ENCODE measurements at regions not wholly inside any gene's neighbourhood (a gene's known extent, or its start where the extent isn't known, plus 50 kb on each side); places are given as distances from the start of the nearest gene placed in this dataset.

DNA sequence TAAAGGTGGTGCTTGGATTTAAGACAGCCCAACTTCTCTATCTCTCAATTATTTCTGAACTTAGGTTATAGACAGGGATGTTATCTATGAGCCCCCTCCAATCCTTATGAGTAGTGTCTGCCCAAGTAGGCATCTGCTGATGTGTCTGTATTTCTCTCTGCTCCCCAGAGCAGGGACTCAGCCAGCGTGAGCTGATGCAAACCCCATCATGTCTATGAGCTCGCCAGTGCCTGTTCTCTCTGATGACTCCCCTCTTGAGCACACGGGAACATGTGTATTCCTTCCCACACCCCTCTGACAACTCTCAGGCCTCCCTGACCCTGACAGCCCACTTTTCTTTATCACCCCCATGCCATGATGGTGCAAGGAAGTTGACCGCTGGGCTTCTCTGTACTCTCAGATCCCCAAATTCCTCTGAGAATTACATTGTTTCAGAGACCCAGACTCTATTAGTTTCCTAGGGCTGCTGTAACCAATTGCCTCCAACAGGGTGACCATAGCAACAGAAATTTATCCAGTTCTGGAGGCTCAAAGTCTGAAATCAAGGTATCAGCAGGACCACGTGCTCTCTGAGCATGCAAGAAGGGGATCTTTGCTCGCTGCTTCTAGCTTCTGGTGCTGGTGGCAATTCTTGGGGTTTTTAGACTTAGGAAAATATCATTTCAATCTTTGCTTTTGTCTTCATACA, 73.5 kb upstream of the ST8SIA2 start:
- TF ChIP-seq EZH2 (optimal IDR thresholded peaks at IDR 0.05; ENCODE audit: low read depth, low read length): no peak
- no peak for TF ChIP-seq EZH2phosphoT487 (IDR thresholded peaks at IDR 0.05; ENCODE audit: low read length)
- TF ChIP-seq, protein P1, sequence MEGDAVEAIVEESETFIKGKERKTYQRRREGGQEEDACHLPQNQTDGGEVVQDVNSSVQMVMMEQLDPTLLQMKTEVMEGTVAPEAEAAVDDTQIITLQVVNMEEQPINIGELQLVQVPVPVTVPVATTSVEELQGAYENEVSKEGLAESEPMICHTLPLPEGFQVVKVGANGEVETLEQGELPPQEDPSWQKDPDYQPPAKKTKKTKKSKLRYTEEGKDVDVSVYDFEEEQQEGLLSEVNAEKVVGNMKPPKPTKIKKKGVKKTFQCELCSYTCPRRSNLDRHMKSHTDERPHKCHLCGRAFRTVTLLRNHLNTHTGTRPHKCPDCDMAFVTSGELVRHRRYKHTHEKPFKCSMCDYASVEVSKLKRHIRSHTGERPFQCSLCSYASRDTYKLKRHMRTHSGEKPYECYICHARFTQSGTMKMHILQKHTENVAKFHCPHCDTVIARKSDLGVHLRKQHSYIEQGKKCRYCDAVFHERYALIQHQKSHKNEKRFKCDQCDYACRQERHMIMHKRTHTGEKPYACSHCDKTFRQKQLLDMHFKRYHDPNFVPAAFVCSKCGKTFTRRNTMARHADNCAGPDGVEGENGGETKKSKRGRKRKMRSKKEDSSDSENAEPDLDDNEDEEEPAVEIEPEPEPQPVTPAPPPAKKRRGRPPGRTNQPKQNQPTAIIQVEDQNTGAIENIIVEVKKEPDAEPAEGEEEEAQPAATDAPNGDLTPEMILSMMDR (IDR thresholded peaks at IDR 0.05; ENCODE audit: low read length): no peak
- H3K9me2 ChIP-seq (replicated peaks; ENCODE audit: insufficient read depth, low read length): no peaks in the 10 kb centered on the region
- no peak overlapping the region for H3K9ac ChIP-seq (ENCODE audit: low read length)

GRCh38 chr15:92322566-92323355, 70.9 kb upstream of the ST8SIA2 start:
- TF ChIP-seq, protein P1 (IDR thresholded peaks at IDR 0.05; ENCODE audit: low read length): no peak
- TF ChIP-seq EZH2 (optimal IDR thresholded peaks at IDR 0.05; ENCODE audit: low read depth, low read length) (no peak), EZH2phosphoT487 (IDR thresholded peaks at IDR 0.05; ENCODE audit: low read length) (no peak)
- Histone ChIP-seq H3K9me2 (replicated peaks; ENCODE audit: insufficient read depth, low read length) (no peaks in the 10 kb centered on the region), H3K9me3 (replicated peaks; ENCODE audit: insufficient read depth, low read length) (no peaks in the 10 kb centered on the region), H3F3A (ENCODE audit: insufficient read depth, low read length) (no peaks in the 10 kb centered on the region), H3K4me1 (ENCODE audit: low read length) (no peaks in the 10 kb centered on the region), H3K4me3 (ENCODE audit: low read length) (no peak overlapping the region), H3K79me2 (ENCODE audit: low read length) (no peaks in the 10 kb centered on the region), H3K27me3 (replicated peaks; ENCODE audit: insufficient read depth, low read length) (no peaks in the 10 kb centered on the region), H3K9ac (ENCODE audit: low read length) (no peak overlapping the region), H2AFZ (ENCODE audit: low read length) (no peak overlapping the region), H4K20me1 (ENCODE audit: insufficient read depth, low read length) (no peaks in the 10 kb centered on the region), H3K4me2 (ENCODE audit: low read depth, low read length) (no peak overlapping the region), H3K36me3 (replicated peaks; ENCODE audit: insufficient read depth, low read length) (no peaks in the 10 kb centered on the region), H3K27ac (ENCODE audit: low read length) (no peak overlapping the region)
- DNase-seq: no peak

More for the DNA sequence above, 73.5 kb upstream of the ST8SIA2 start:
- no peak overlapping the region for H3K4me2 ChIP-seq (ENCODE audit: low read depth, low read length)
- H3K36me3 ChIP-seq (replicated peaks; ENCODE audit: insufficient read depth, low read length): no peaks in the 10 kb centered on the region
- no peaks in the 10 kb centered on the region for H3K79me2 ChIP-seq (ENCODE audit: low read length)
- H3K27me3 ChIP-seq (replicated peaks; ENCODE audit: insufficient read depth, low read length): no peaks in the 10 kb centered on the region
- no peaks in the 10 kb centered on the region for H3K9me3 ChIP-seq (replicated peaks; ENCODE audit: insufficient read depth, low read length)
- DNase-seq: no peak
- H4K20me1 ChIP-seq (ENCODE audit: insufficient read depth, low read length): no peaks in the 10 kb centered on the region
- no peaks in the 10 kb centered on the region for H3F3A ChIP-seq (ENCODE audit: insufficient read depth, low read length)
- H3K4me3 ChIP-seq (ENCODE audit: low read length): no peak overlapping the region
- H2AFZ ChIP-seq (ENCODE audit: low read length): no peak overlapping the region
- H3K4me1 ChIP-seq (ENCODE audit: low read length): no peaks in the 10 kb centered on the region
- H3K27ac ChIP-seq (ENCODE audit: low read length): no peak overlapping the region

GRCh38 chr15:92323525-92323924, 70.2 kb upstream of the ST8SIA2 start:
- no peaks in the 10 kb centered on the region for H3K27me3 ChIP-seq (replicated peaks; ENCODE audit: insufficient read depth, low read length)
- no peaks in the 10 kb centered on the region for H3K9me3 ChIP-seq (replicated peaks; ENCODE audit: insufficient read depth, low read length)
- H3K4me1 ChIP-seq (ENCODE audit: low read length): no peaks in the 10 kb centered on the region
- TF ChIP-seq EZH2 (optimal IDR thresholded peaks at IDR 0.05; ENCODE audit: low read depth, low read length) (no peak), EZH2phosphoT487 (IDR thresholded peaks at IDR 0.05; ENCODE audit: low read length) (no peak)
- TF ChIP-seq, protein P1 (IDR thresholded peaks at IDR 0.05; ENCODE audit: low read length): no peak
- H3K4me2 ChIP-seq (ENCODE audit: low read depth, low read length): no peak overlapping the region
- DNase-seq: no peak
- H3K4me3 ChIP-seq (ENCODE audit: low read length): no peak overlapping the region
- H3K36me3 ChIP-seq (replicated peaks; ENCODE audit: insufficient read depth, low read length): no peaks in the 10 kb centered on the region
- H3K79me2 ChIP-seq (ENCODE audit: low read length): no peaks in the 10 kb centered on the region
- H2AFZ ChIP-seq (ENCODE audit: low read length): no peak overlapping the region
- H3F3A ChIP-seq (ENCODE audit: insufficient read depth, low read length): no peaks in the 10 kb centered on the region
- H4K20me1 ChIP-seq (ENCODE audit: insufficient read depth, low read length): no peaks in the 10 kb centered on the region
- no peak overlapping the region for H3K27ac ChIP-seq (ENCODE audit: low read length)
- no peaks in the 10 kb centered on the region for H3K9me2 ChIP-seq (replicated peaks; ENCODE audit: insufficient read depth, low read length)
- H3K9ac ChIP-seq (ENCODE audit: low read length): no peak overlapping the region

Data from MM.1S (cell line).